IPS DF 4.7 (cell line): ENCODE measurements at regions not wholly inside any gene's neighbourhood (a gene's known extent, or its start where the extent isn't known, plus 50 kb on each side); places are given as distances from the start of the nearest gene placed in this dataset.
"Not testable (repeated sequence)": the region's sequence is repeated elsewhere in the genome, so short reads cannot be mapped to it uniquely, and the experiment has no call there.

Experiments
- DNase-seq: peaks from one replicate; pipeline ENCODE4 v3.0.0-alpha.2; 2013; ENCODE audit warnings: low spot score; ENCODE audit errors: extremely low read depth

GRCh38 chr11:110347660-110348059 lies 51.2 kb upstream of the RDX start:
- no peak for DNase-seq

GRCh38 chr11:110349138-110349996 lies 53.0 kb upstream of the RDX start:
- no peak for DNase-seq

- DNase-seq = not testable (repeated sequence)
These were observed 53.6 kb upstream of the RDX start for GRCh38 chr11:110349997-110350383.

GRCh38 chr11:110355011-110355744 lies 58.8 kb upstream of the RDX start:
- no peak for DNase-seq

- DNase-seq = no peak
These were observed 60.6 kb upstream of the RDX start for GRCh38 chr11:110356762-110357671.

GRCh38 chr11:110358336-110358735 lies 61.9 kb upstream of the RDX start:
- no peak for DNase-seq

DNA sequence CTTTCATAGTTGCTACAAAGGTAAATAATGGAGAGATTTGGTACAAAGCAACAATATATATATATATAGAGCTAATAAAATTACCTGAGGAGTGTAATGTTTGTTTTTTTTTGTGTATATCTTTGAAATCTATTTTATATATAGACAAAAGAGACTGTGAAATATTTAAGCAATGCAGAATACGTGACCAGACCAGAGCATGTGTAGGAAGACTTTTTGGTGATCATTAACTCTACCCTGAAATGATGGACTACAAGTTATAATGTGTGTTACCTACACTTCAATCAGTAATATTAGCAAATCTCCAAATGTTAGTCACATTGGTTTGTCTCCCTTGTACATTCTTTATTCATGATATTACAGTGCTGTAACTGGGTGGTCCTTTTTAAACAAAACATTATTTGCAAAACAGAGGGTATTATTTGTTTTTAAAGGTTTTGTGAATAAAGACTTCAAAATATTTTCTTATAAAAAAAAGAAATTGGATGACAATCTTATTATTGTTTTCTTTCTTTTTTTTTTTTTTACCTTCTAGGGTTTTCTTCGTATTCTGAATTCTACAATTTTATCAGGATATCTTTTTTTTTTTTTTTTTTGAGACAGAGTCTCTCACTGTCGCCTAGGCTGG lies 64.5 kb upstream of the RDX start:
- not testable (repeated sequence) for DNase-seq

DNA sequence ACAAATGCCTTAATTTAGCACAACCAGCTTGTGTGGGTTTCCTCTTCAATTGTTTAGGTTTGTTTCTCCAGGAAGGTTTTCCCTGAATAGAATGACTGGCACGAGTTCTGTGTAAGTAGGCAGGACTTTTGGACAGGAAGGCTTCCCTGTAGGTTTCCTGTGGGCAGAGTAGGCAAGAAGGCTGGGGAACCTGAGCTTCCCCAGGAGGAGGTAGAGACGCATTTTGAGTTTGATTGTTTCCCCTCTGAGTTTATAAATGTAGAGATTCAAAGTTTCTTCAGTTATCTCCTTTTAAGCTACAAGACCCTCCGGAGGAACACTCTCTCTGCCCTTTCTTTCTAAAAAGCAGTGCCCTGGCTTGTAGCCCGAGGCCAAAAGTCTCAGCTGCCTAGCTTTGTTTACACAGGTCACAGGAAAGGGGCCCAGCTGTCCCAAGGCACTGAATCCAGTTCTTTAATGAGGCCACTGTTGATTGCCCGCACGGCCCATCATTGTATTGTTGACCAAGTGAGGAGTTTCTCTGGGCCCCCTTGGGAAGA lies 66.6 kb upstream of the RDX start:
- DNase-seq = no peak

GRCh38 chr11:110366291-110366690 lies 63.5 kb upstream of the FDX1 start:
- no peak for DNase-seq

- no peak for DNase-seq
These were observed 62.2 kb upstream of the FDX1 start for GRCh38 chr11:110367571-110367970.

GRCh38 chr11:110371084-110371483 lies 58.7 kb upstream of the FDX1 start:
- DNase-seq = no peak

GRCh38 chr11:110373051-110373702 lies 56.6 kb upstream of the FDX1 start:
- DNase-seq = no peak

GRCh38 chr11:110374921-110375320 lies 54.8 kb upstream of the FDX1 start:
- DNase-seq = no peak

- no peak for DNase-seq
These were observed 54.4 kb upstream of the FDX1 start for GRCh38 chr11:110375351-110375750.

- DNase-seq = no peak
These were observed 53.7 kb upstream of the FDX1 start for GRCh38 chr11:110376021-110376420.

- DNase-seq = peak; percentile 60
These were observed 52.9 kb upstream of the FDX1 start for GRCh38 chr11:110376711-110377324.

- no peak for DNase-seq
These were observed 52.3 kb upstream of the FDX1 start for GRCh38 chr11:110377434-110377833.

GRCh38 chr11:110379261-110379660 lies 50.5 kb upstream of the FDX1 start:
- no peak for DNase-seq

DNA sequence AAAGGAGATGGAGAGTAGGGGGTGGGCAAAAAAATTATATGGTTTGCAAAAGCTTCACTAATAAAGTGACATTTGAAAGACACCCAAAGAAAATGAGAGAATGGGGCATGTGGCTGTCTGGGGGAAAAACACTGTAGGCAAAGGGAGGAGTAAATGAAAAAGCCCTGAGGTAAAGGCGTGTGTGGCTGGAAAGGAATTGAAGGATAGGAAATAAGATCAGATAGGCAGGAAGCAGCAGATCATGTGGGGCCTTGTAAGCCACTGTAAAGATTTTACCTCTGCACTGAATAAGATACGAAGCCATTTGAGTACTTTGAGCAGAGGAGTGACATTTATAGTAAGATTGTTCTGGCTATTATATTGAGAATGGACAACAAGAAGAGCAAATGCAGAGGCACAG lies 49.8 kb upstream of the FDX1 start:
- DNase-seq = no peak
